ENCODE measurements at regions not wholly inside any gene's neighbourhood (a gene's known extent, or its start where the extent isn't known, plus 50 kb on each side); places are given as distances from the start of the nearest gene placed in this dataset.

GRCh38 chr3:65181391-65181871, 493.6 kb upstream of the ADAMTS9 start:
- TF ChIP-seq CTCF (IDR thresholded peaks at IDR 0.05; ENCODE audit: insufficient read depth, low read length) = no peak
- TF ChIP-seq, protein P1, sequence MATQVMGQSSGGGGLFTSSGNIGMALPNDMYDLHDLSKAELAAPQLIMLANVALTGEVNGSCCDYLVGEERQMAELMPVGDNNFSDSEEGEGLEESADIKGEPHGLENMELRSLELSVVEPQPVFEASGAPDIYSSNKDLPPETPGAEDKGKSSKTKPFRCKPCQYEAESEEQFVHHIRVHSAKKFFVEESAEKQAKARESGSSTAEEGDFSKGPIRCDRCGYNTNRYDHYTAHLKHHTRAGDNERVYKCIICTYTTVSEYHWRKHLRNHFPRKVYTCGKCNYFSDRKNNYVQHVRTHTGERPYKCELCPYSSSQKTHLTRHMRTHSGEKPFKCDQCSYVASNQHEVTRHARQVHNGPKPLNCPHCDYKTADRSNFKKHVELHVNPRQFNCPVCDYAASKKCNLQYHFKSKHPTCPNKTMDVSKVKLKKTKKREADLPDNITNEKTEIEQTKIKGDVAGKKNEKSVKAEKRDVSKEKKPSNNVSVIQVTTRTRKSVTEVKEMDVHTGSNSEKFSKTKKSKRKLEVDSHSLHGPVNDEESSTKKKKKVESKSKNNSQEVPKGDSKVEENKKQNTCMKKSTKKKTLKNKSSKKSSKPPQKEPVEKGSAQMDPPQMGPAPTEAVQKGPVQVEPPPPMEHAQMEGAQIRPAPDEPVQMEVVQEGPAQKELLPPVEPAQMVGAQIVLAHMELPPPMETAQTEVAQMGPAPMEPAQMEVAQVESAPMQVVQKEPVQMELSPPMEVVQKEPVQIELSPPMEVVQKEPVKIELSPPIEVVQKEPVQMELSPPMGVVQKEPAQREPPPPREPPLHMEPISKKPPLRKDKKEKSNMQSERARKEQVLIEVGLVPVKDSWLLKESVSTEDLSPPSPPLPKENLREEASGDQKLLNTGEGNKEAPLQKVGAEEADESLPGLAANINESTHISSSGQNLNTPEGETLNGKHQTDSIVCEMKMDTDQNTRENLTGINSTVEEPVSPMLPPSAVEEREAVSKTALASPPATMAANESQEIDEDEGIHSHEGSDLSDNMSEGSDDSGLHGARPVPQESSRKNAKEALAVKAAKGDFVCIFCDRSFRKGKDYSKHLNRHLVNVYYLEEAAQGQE (IDR thresholded peaks at IDR 0.05; ENCODE audit: insufficient replicate concordance, low read depth) = no peak
- no peak for TF ChIP-seq POLR2AphosphoS5 (IDR thresholded peaks at IDR 0.05; ENCODE audit: low read depth)

Measured in HL-60 (cell line).